ENCODE measurements at regions not wholly inside any gene's neighbourhood (a gene's known extent, or its start where the extent isn't known, plus 50 kb on each side); places are given as distances from the start of the nearest gene placed in this dataset.

GRCh38 chr11:11135820-11136476 is 217.1 kb downstream of the CSNK2A3 start:
- Histone ChIP-seq H3K4me3 (ENCODE audit: extremely low read depth, insufficient read depth, low read length, poor library complexity, severe bottlenecking) (no peak overlapping the region), H3K4me1 (ENCODE audit: control insufficient read depth, insufficient read depth, low read length, poor library complexity, severe bottlenecking) (no peaks in the 10 kb centered on the region), H3K27ac (ENCODE audit: low read depth, low read length, severe bottlenecking) (no peak overlapping the region), H3K9me3 (ENCODE audit: control insufficient read depth, low read length) (no peaks in the 10 kb centered on the region), H3K36me3 (ENCODE audit: control insufficient read depth, insufficient read depth, low read length) (no peaks in the 10 kb centered on the region)
- 74 to 100% methylated on average over 1 to 2 of the region's 2 CpGs for WGBS, 2 experiments (ENCODE audit: insufficient coverage in 2 of 2)

DNA sequence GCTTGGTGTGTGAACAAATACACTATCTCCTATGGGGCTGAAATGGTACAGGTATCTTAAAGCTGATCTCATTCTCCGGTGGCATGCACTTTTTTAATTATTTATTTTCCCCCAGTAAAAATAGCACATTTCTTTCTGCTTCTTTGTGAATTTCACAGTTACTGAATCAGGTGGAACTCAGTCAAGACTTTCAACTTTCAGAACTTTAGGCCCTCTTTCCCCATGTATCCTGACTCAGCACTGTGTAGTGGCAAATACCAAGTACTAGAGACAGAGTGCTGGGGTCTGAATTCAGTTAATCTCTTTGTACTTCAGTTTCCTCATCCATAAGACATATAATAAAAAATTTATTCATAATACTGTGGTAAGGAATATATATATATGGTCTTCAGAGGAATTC is 223.9 kb downstream of the CSNK2A3 start:
- H3K9me3 ChIP-seq (ENCODE audit: control insufficient read depth, low read length) = no peaks in the 10 kb centered on the region
- H3K27ac ChIP-seq (ENCODE audit: low read depth, low read length, severe bottlenecking) = no peak overlapping the region
- 80% methylated on average over 1 of the region's 1 CpG; no CpG with 5 or more reads in 1 of the 2 experiments for WGBS, 2 experiments (ENCODE audit: insufficient coverage in 2 of 2)
- H3K4me1 ChIP-seq (ENCODE audit: control insufficient read depth, insufficient read depth, low read length, poor library complexity, severe bottlenecking) = no peaks in the 10 kb centered on the region
- H3K4me3 ChIP-seq (ENCODE audit: extremely low read depth, insufficient read depth, low read length, poor library complexity, severe bottlenecking) = no peak overlapping the region
- H3K36me3 ChIP-seq (ENCODE audit: control insufficient read depth, insufficient read depth, low read length) = no peaks in the 10 kb centered on the region

- Histone ChIP-seq H3K4me1 (ENCODE audit: control insufficient read depth, insufficient read depth, low read length, poor library complexity, severe bottlenecking) (peaks cover 5% of the 10 kb centered on the region), H3K4me3 (ENCODE audit: extremely low read depth, insufficient read depth, low read length, poor library complexity, severe bottlenecking) (no peak overlapping the region), H3K9me3 (ENCODE audit: control insufficient read depth, low read length) (no peaks in the 10 kb centered on the region), H3K27ac (ENCODE audit: low read depth, low read length, severe bottlenecking) (no peak overlapping the region), H3K36me3 (ENCODE audit: control insufficient read depth, insufficient read depth, low read length) (no peaks in the 10 kb centered on the region)
- 94 to 100% methylated on average over 1 to 2 of the region's 2 CpGs for WGBS, 2 experiments (ENCODE audit: insufficient coverage in 2 of 2)
Measured at GRCh38 chr11:11125618-11126017, 227.4 kb downstream of the CSNK2A3 start.

GRCh38 chr11:11122749-11123148 is 230.3 kb downstream of the CSNK2A3 start:
- WGBS, 2 experiments (ENCODE audit: insufficient coverage in 2 of 2) = 60% methylated on average over 1 of the region's 1 CpG; no CpG with 5 or more reads in 1 of the 2 experiments

DNA sequence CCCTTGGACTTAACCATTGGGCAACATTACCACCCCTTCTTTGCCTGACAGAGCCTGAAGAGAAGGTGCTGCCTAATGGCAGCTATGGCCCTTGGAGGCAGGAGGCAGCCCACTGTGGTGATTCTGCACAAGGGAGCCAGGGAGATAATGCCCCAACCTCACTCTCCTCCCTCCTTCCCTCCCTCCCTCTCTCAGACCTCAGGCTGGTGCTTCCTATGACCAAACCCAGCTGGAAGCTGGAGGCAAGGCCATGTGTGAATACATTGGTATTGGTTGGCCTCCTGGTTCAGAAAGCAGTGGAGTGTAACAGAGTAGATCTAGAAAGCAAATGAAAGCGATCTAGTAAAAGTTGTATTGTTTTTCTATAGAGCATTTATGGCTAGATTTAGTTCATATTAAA is 233.1 kb downstream of the CSNK2A3 start:
- no peak overlapping the region for H3K4me3 ChIP-seq (ENCODE audit: extremely low read depth, insufficient read depth, low read length, poor library complexity, severe bottlenecking)
- H3K9me3 ChIP-seq (ENCODE audit: control insufficient read depth, low read length) = no peaks in the 10 kb centered on the region
- no peak overlapping the region for H3K27ac ChIP-seq (ENCODE audit: low read depth, low read length, severe bottlenecking)
- no peaks in the 10 kb centered on the region for H3K36me3 ChIP-seq (ENCODE audit: control insufficient read depth, insufficient read depth, low read length)
- peaks cover 5% of the 10 kb centered on the region for H3K4me1 ChIP-seq (ENCODE audit: control insufficient read depth, insufficient read depth, low read length, poor library complexity, severe bottlenecking)
- WGBS, 2 experiments (ENCODE audit: insufficient coverage in 2 of 2) = no CpG with 5 or more reads among the region's 1 CpG

More at GRCh38 chr11:11122749-11123148, 230.3 kb downstream of the CSNK2A3 start:
- Histone ChIP-seq H3K9me3 (ENCODE audit: control insufficient read depth, low read length) (no peaks in the 10 kb centered on the region), H3K27ac (ENCODE audit: low read depth, low read length, severe bottlenecking) (no peak overlapping the region), H3K4me1 (ENCODE audit: control insufficient read depth, insufficient read depth, low read length, poor library complexity, severe bottlenecking) (peaks cover 5% of the 10 kb centered on the region), H3K4me3 (ENCODE audit: extremely low read depth, insufficient read depth, low read length, poor library complexity, severe bottlenecking) (no peak overlapping the region), H3K36me3 (ENCODE audit: control insufficient read depth, insufficient read depth, low read length) (no peaks in the 10 kb centered on the region)

- H3K27ac ChIP-seq (ENCODE audit: low read depth, low read length, severe bottlenecking) = no peak overlapping the region
- H3K4me3 ChIP-seq (ENCODE audit: extremely low read depth, insufficient read depth, low read length, poor library complexity, severe bottlenecking) = no peak overlapping the region
- H3K36me3 ChIP-seq (ENCODE audit: control insufficient read depth, insufficient read depth, low read length) = no peaks in the 10 kb centered on the region
- WGBS, 2 experiments (ENCODE audit: insufficient coverage in 2 of 2) = 80 to 88% methylated on average over 2 of the region's 3 CpGs
- H3K9me3 ChIP-seq (ENCODE audit: control insufficient read depth, low read length) = no peaks in the 10 kb centered on the region
- H3K4me1 ChIP-seq (ENCODE audit: control insufficient read depth, insufficient read depth, low read length, poor library complexity, severe bottlenecking) = peaks cover 5% of the 10 kb centered on the region
Measured at GRCh38 chr11:11117730-11118129, 235.3 kb downstream of the CSNK2A3 start.

- no peaks in the 10 kb centered on the region for H3K36me3 ChIP-seq (ENCODE audit: control insufficient read depth, insufficient read depth, low read length)
- WGBS, 2 experiments (ENCODE audit: insufficient coverage in 2 of 2) = 89 to 91% methylated on average over 2 of the region's 3 CpGs
- no peak overlapping the region for H3K27ac ChIP-seq (ENCODE audit: low read depth, low read length, severe bottlenecking)
- no peak overlapping the region for H3K4me3 ChIP-seq (ENCODE audit: extremely low read depth, insufficient read depth, low read length, poor library complexity, severe bottlenecking)
- no peaks in the 10 kb centered on the region for H3K9me3 ChIP-seq (ENCODE audit: control insufficient read depth, low read length)
- no peaks in the 10 kb centered on the region for H3K4me1 ChIP-seq (ENCODE audit: control insufficient read depth, insufficient read depth, low read length, poor library complexity, severe bottlenecking)
Measured at GRCh38 chr11:11115475-11115874, 237.6 kb downstream of the CSNK2A3 start.

- no peak overlapping the region for H3K4me3 ChIP-seq (ENCODE audit: extremely low read depth, insufficient read depth, low read length, poor library complexity, severe bottlenecking)
- H3K27ac ChIP-seq (ENCODE audit: low read depth, low read length, severe bottlenecking) = no peak overlapping the region
- H3K9me3 ChIP-seq (ENCODE audit: control insufficient read depth, low read length) = no peaks in the 10 kb centered on the region
- H3K36me3 ChIP-seq (ENCODE audit: control insufficient read depth, insufficient read depth, low read length) = no peaks in the 10 kb centered on the region
- WGBS, 2 experiments (ENCODE audit: insufficient coverage in 2 of 2) = 100% methylated on average over 1 of the region's 1 CpG; no CpG with 5 or more reads in 1 of the 2 experiments
- no peaks in the 10 kb centered on the region for H3K4me1 ChIP-seq (ENCODE audit: control insufficient read depth, insufficient read depth, low read length, poor library complexity, severe bottlenecking)
Measured at GRCh38 chr11:11113626-11114025, 239.4 kb downstream of the CSNK2A3 start.

DNA sequence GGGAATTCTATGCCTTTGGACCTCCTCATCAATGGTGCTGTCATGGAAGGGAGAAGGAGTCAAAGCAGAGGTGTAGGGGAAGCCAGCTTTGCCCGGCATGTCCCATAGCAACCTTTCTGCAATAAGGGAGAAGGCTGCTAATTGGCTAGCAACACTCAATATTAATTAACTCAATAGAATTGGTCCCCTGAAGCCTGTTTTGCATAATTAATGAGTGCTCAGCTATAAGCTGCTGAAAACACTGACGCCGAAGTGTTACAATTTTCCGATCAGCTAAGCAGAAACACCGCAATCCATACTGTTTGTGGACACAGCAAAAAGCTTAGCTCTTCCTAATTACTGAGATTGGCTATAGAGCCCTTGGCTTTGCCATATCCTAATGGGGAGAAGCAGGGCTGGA is 245.0 kb downstream of the CSNK2A3 start:
- Histone ChIP-seq H3K4me3 (ENCODE audit: extremely low read depth, insufficient read depth, low read length, poor library complexity, severe bottlenecking) (no peak overlapping the region), H3K4me1 (ENCODE audit: control insufficient read depth, insufficient read depth, low read length, poor library complexity, severe bottlenecking) (no peaks in the 10 kb centered on the region), H3K9me3 (ENCODE audit: control insufficient read depth, low read length) (no peaks in the 10 kb centered on the region), H3K36me3 (ENCODE audit: control insufficient read depth, insufficient read depth, low read length) (no peaks in the 10 kb centered on the region), H3K27ac (ENCODE audit: low read depth, low read length, severe bottlenecking) (no peak overlapping the region)
- 74 to 91% methylated on average over 4 of the region's 5 CpGs for WGBS, 2 experiments (ENCODE audit: insufficient coverage in 2 of 2)

DNA sequence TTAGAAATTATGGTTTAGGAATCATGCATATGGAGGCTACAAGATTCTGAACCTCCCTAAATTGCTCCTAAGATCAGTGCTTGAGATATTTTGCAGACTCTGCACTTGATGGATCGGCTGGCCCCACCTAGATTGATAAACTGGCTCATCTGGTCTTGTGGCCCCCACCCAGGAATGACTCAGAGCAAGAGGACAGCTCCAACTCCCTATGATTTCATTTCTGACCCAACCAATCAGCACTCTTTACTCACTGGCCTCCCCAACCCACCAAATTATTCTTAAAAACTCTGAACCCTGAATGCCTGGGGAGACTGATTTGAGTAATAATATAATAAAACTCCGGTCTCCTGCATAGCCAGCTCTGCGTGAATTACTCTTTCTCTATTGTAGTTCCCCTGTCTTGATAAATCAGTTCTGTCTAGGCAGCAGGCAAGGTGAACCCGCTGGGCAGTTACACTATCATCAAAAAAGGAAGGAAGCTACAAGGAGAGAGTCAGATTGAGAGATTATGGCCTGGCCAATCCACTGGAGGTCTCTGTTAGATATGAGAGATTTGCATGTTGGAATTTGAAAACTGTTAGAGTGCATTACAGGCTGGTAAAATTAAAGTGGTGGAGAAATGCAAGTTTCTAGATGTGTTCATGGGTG is 245.8 kb downstream of the CSNK2A3 start:
- Histone ChIP-seq H3K9me3 (ENCODE audit: control insufficient read depth, low read length) (no peaks in the 10 kb centered on the region), H3K4me1 (ENCODE audit: control insufficient read depth, insufficient read depth, low read length, poor library complexity, severe bottlenecking) (no peaks in the 10 kb centered on the region), H3K27ac (ENCODE audit: low read depth, low read length, severe bottlenecking) (no peak overlapping the region), H3K4me3 (ENCODE audit: extremely low read depth, insufficient read depth, low read length, poor library complexity, severe bottlenecking) (no peak overlapping the region), H3K36me3 (ENCODE audit: control insufficient read depth, insufficient read depth, low read length) (no peaks in the 10 kb centered on the region)
- 95 to 100% methylated on average over 2 to 3 of the region's 4 CpGs for WGBS, 2 experiments (ENCODE audit: insufficient coverage in 2 of 2)

DNA sequence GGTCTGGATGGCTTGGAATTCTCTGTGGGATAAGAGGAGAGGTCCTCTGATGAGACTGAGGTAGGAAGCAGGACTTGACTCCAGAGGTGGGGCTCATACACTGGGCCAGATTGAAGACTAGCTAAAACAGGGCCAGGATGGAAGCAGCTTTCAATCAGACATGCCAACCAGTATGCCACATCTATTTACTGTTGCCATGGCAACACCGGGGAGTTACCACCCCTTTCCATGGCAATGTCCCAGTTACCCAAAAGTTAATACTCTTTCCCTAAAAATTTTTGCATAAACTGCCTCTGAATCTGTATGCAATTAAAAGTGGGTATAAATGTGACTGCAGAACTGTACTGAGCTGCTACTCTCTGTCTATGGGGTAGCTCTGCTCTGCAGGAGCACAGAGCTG is 247.5 kb upstream of the ZBED5 start:
- Histone ChIP-seq H3K27ac (ENCODE audit: low read depth, low read length, severe bottlenecking) (no peak overlapping the region), H3K36me3 (ENCODE audit: control insufficient read depth, insufficient read depth, low read length) (no peaks in the 10 kb centered on the region), H3K4me3 (ENCODE audit: extremely low read depth, insufficient read depth, low read length, poor library complexity, severe bottlenecking) (no peak overlapping the region), H3K9me3 (ENCODE audit: control insufficient read depth, low read length) (no peaks in the 10 kb centered on the region), H3K4me1 (ENCODE audit: control insufficient read depth, insufficient read depth, low read length, poor library complexity, severe bottlenecking) (no peaks in the 10 kb centered on the region)
- WGBS, 2 experiments (ENCODE audit: insufficient coverage in 2 of 2) = no CpG with 5 or more reads among the region's 1 CpG
